ENCODE measurements at regions not wholly inside any gene's neighbourhood (a gene's known extent, or its start where the extent isn't known, plus 50 kb on each side); places are given as distances from the start of the nearest gene placed in this dataset.

GRCh38 chr7:134029-134428 lies 58.3 kb upstream of the FAM20C start:
- 86 to 91% (median 88%) methylated on average over 15 of the region's 15 CpGs for WGBS, 5 donors

DNA sequence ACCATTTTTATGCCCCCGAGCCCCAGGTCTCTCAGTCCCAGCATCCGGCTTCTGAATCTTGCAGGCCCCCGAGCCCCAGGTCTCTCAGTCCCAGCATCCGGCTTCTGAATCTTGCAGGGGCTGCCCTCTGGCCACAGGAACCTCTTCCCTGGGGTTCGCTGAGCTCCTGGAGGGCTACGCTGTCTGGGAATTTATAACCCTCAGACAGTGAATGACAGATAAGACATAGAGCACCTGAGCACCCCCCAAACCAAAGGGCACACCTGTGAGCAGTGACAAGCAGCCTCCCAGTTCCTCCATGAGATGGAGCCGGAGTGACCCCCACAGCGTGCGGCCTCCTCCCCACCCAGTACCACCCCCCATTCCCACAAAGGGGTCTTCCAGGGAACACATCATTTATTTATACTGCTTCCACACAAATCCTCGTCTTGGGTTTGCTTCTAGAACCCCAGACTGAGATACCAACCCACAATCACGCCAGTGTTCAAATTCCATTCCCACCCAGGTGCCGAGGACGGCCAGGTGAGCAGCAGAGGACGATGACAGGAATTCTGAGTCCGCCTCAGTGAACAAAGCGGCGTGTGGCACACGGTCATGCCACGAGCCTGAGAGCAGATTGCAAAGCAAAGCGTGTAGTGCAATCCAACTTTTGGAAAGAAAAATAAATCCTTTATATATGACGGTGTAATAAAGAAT lies 57.7 kb upstream of the FAM20C start:
- peaks cover 0 to 23% (median 17%) of the 10 kb centered on the region in 4 donors for H3K4me1 ChIP-seq
- no peak for TF ChIP-seq POLR2AphosphoS5 (IDR thresholded peaks at IDR 0.05)
- TF ChIP-seq, protein P1, sequence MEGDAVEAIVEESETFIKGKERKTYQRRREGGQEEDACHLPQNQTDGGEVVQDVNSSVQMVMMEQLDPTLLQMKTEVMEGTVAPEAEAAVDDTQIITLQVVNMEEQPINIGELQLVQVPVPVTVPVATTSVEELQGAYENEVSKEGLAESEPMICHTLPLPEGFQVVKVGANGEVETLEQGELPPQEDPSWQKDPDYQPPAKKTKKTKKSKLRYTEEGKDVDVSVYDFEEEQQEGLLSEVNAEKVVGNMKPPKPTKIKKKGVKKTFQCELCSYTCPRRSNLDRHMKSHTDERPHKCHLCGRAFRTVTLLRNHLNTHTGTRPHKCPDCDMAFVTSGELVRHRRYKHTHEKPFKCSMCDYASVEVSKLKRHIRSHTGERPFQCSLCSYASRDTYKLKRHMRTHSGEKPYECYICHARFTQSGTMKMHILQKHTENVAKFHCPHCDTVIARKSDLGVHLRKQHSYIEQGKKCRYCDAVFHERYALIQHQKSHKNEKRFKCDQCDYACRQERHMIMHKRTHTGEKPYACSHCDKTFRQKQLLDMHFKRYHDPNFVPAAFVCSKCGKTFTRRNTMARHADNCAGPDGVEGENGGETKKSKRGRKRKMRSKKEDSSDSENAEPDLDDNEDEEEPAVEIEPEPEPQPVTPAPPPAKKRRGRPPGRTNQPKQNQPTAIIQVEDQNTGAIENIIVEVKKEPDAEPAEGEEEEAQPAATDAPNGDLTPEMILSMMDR (IDR thresholded peaks at IDR 0.05): no peak
- no peak for TF ChIP-seq EP300 (IDR thresholded peaks at IDR 0.05)
- TF ChIP-seq POLR2A (IDR thresholded peaks at IDR 0.05): no peak
- no peak overlapping the region for H3K27ac ChIP-seq
- 82 to 94% (median 93%) methylated on average over 21 of the region's 21 CpGs for WGBS, 5 donors
- H3K9me3 ChIP-seq: no peaks in the 10 kb centered on the region
- no peaks in the 10 kb centered on the region for H3K27me3 ChIP-seq
- H3K36me3 ChIP-seq: no peaks in the 10 kb centered on the region
- DNase-seq: no peak
- no peak overlapping the region for H3K4me3 ChIP-seq
- intact Hi-C loops (cut with DNase I; ENCODE audit: low total_unique reads): no loop called here

More at GRCh38 chr7:134029-134428, 58.3 kb upstream of the FAM20C start:
- TF ChIP-seq POLR2AphosphoS5 (IDR thresholded peaks at IDR 0.05) (no peak), POLR2A (IDR thresholded peaks at IDR 0.05) (no peak), EP300 (IDR thresholded peaks at IDR 0.05) (no peak)
- TF ChIP-seq, protein P1 (IDR thresholded peaks at IDR 0.05): no peak
- DNase-seq: no peak
- no peaks in the 10 kb centered on the region for H3K9me3 ChIP-seq
- no peaks in the 10 kb centered on the region for H3K36me3 ChIP-seq
- no peaks in the 10 kb centered on the region for H3K27me3 ChIP-seq
- no peak overlapping the region for H3K27ac ChIP-seq
- H3K4me1 ChIP-seq: peaks cover 0 to 30% (median 22%) of the 10 kb centered on the region in 4 donors
- intact Hi-C loops (cut with DNase I; ENCODE audit: low total_unique reads): no loop called here
- H3K4me3 ChIP-seq: no peak overlapping the region

DNA sequence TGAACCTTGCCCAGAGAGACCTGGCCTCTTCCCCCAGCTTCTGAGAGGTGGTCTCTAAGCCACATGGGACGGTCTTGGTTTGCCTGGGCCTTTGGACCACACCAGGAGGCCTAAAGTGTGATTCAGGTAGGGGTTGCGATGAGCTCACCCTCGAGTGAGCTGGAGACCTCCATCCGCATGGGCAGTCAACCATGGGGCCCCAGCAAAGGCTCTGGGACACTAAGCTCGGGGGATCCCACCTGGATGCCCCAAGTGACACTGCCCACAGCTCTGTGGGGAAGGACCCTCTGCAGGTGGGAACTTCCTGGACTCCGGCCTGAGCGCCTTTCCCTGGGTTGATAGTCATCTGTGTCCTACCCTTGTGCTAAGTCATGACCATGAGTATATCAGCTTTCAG lies 57.1 kb upstream of the FAM20C start:
- DNase-seq: no peak
- no peak overlapping the region for H3K4me3 ChIP-seq
- H3K36me3 ChIP-seq: no peaks in the 10 kb centered on the region
- TF ChIP-seq POLR2A (IDR thresholded peaks at IDR 0.05) (no peak), POLR2AphosphoS5 (IDR thresholded peaks at IDR 0.05) (no peak), EP300 (IDR thresholded peaks at IDR 0.05) (no peak)
- TF ChIP-seq, protein P1 (IDR thresholded peaks at IDR 0.05): no peak
- H3K27me3 ChIP-seq: no peaks in the 10 kb centered on the region
- no peak overlapping the region for H3K27ac ChIP-seq
- intact Hi-C loops (cut with DNase I; ENCODE audit: low total_unique reads): no loop called here
- 82 to 91% (median 90%) methylated on average over 7 of the region's 7 CpGs for WGBS, 5 donors
- H3K9me3 ChIP-seq: no peaks in the 10 kb centered on the region
- peaks cover 0 to 18% (median 12%) of the 10 kb centered on the region in 4 donors for H3K4me1 ChIP-seq

- Histone ChIP-seq H3K27me3 (no peaks in the 10 kb centered on the region), H3K4me1 (peaks cover 0 to 13% (median 12%) of the 10 kb centered on the region in 4 donors), H3K9me3 (no peaks in the 10 kb centered on the region), H3K27ac (no peak overlapping the region), H3K4me3 (no peak overlapping the region), H3K36me3 (no peaks in the 10 kb centered on the region)
- 85 to 90% (median 89%) methylated on average over 12 of the region's 12 CpGs for WGBS, 5 donors
- DNase-seq: no peak
- TF ChIP-seq, protein P1 (IDR thresholded peaks at IDR 0.05): no peak
- TF ChIP-seq POLR2A (IDR thresholded peaks at IDR 0.05) (no peak), EP300 (IDR thresholded peaks at IDR 0.05) (no peak), POLR2AphosphoS5 (IDR thresholded peaks at IDR 0.05) (no peak)
- intact Hi-C loops (cut with DNase I; ENCODE audit: low total_unique reads): no loop called here
Observed at GRCh38 chr7:135731-136645, 56.4 kb upstream of the FAM20C start.
